ENCODE measurements at regions not wholly inside any gene's neighbourhood (a gene's known extent, or its start where the extent isn't known, plus 50 kb on each side); places are given as distances from the start of the nearest gene placed in this dataset.
"Not testable (repeated sequence)": the region's sequence is repeated elsewhere in the genome, so short reads cannot be mapped to it uniquely, and the experiment has no call there.

- ATAC-seq (replicated peaks; ENCODE audit: extremely low read depth, poor library complexity, severe bottlenecking); H3K27ac Mint-ChIP-seq (ENCODE audit: low read depth); H3K4me3 Mint-ChIP-seq; H3K36me3 Mint-ChIP-seq (ENCODE audit: insufficient read depth); DNase-seq (ENCODE audit: low spot score in 2 of 2); H3K4me1 Mint-ChIP-seq; H3K9me3 Mint-ChIP-seq: not testable (repeated sequence)
- peaks cover 41% of the 10 kb centered on the region for H3K27me3 Mint-ChIP-seq
Observed at GRCh38 chrY:3405585-3405984, 173.3 kb upstream of the TGIF2LY start.

DNA sequence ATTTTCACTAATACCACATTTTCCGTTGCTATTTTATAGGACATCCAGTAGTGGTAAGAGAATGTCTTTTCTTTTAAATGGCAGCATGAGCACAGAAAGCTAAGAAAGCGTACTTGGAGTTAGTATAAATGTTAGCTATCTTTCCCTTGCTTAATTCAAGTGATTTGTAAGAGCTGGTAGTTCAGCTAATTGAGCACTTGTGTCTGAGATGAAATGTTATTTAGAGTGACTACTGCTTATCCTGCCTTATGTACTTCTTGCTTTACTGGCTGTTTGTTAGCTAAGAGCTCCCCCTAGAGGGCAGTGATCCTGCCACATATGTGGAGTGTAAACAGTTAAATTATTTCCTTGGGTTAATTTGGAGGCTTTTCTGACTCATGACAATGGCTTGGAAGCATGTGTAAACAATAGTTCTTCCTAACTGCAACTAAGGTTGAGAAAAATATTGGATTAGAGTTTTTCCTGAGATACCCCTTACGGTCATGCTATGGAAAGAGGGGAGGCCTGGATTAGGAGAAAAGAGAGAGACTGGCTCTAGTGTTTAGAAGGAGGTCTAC is 171.9 kb upstream of the TGIF2LY start:
- not testable (repeated sequence) for ATAC-seq (replicated peaks; ENCODE audit: extremely low read depth, poor library complexity, severe bottlenecking); H3K9me3 Mint-ChIP-seq; DNase-seq (ENCODE audit: low spot score in 2 of 2); H3K27ac Mint-ChIP-seq (ENCODE audit: low read depth); H3K4me3 Mint-ChIP-seq; H3K36me3 Mint-ChIP-seq (ENCODE audit: insufficient read depth); H3K4me1 Mint-ChIP-seq
- peaks cover 41% of the 10 kb centered on the region for H3K27me3 Mint-ChIP-seq

- not testable (repeated sequence) for H3K4me3 Mint-ChIP-seq; DNase-seq (ENCODE audit: low spot score in 2 of 2); H3K4me1 Mint-ChIP-seq; H3K9me3 Mint-ChIP-seq; H3K27ac Mint-ChIP-seq (ENCODE audit: low read depth); ATAC-seq (replicated peaks; ENCODE audit: extremely low read depth, poor library complexity, severe bottlenecking); H3K36me3 Mint-ChIP-seq (ENCODE audit: insufficient read depth)
- H3K27me3 Mint-ChIP-seq = peaks cover 16% of the 10 kb centered on the region
Observed at GRCh38 chrY:3410322-3410892, 168.5 kb upstream of the TGIF2LY start.

All from central memory CD8-positive, alpha-beta T cell (primary cell).